HepG2 (cell line): ENCODE measurements at regions not wholly inside any gene's neighbourhood (a gene's known extent, or its start where the extent isn't known, plus 50 kb on each side); places are given as distances from the start of the nearest gene placed in this dataset.

Source experiments
- ATAC-seq: fragments of 200-7000 bp; cut with Tn5 transposase; 3 replicates; pipeline ENCODE4 v1.9.1; 2020; ENCODE audit warnings: mild to moderate bottlenecking, moderate library complexity
- BruUV-seq: library from RNA; stranded (reverse); fragments of 400-500 nt; replicated peaks from 2 replicates; lab custom pipeline; 2021; lab: Mats Ljungman, UMichigan
- CTCF ChIA-PET: fragments of 300-600 bp; formaldehyde crosslinking; extraction: SDS; loops from one replicate; lab custom pipeline; 2021; ENCODE audit warnings: low total read pairs, inconsistent platforms, low intra/inter-chr PET ratio; lab: Yijun Ruan, JAX
- POLR2A ChIA-PET: fragments of 350-600 bp; sonication (Branson Sonifier 250); formaldehyde crosslinking; loops from one replicate; lab custom pipeline; 2020; ENCODE audit warnings: antibody characterized with exemption, inconsistent platforms; lab: Yijun Ruan, JAX
- DNase-seq: peaks from one replicate; pipeline ENCODE4 v3.0.0-alpha.2; 2015; ENCODE audit warnings: low spot score
- FAIRE-seq: peaks from 3 replicates; lab custom pipeline; 2011; peaks lifted over from hg19 to GRCh38; lab: Jason Lieb, UNC
- H2AFZ ChIP-seq: one replicate; pipeline ENCODE4 v1.6.1; 2011; ENCODE audit warnings: low read length, inconsistent platforms
- H3K27ac ChIP-seq: fragments of 300-600 bp; 3 replicates; pipeline ENCODE4 v1.8.0; 2011; ENCODE audit warnings: mixed run types, mild to moderate bottlenecking, mixed read lengths, low read length, inconsistent platforms; ENCODE audit not compliant: insufficient read depth; ENCODE audit errors: extremely low read length
- H3K27me3 ChIP-seq, 2 experiments: fragments of 200-600 bp in 1 of 2; 2 replicates in 1 of 2; 3 replicates in 1 of 2; pipeline versions ENCODE4 v1.6.0 to v1.8.0; 2011; ENCODE audit warnings: low read length in 2 of 2, mild to moderate bottlenecking in 2 of 2, moderate library complexity in 2 of 2, inconsistent platforms in 1 of 2; ENCODE audit not compliant: insufficient read depth in 2 of 2, control insufficient read depth in 1 of 2
- H3K36me3 ChIP-seq, 2 experiments: fragments of 200-600 bp in 1 of 2; replicated peaks in 1 of 2; 2 replicates in 1 of 2; 3 replicates in 1 of 2; pipeline versions ENCODE4 v1.5.1 to v1.8.0; 2011; ENCODE audit warnings: low read length in 2 of 2, inconsistent platforms in 1 of 2; ENCODE audit not compliant: insufficient read depth in 2 of 2, control insufficient read depth in 1 of 2
- H3K4me1 ChIP-seq: 2 replicates; pipeline ENCODE4 v1.5.1; 2012; ENCODE audit warnings: low read length, inconsistent platforms; ENCODE audit not compliant: insufficient read depth
- H3K4me2 ChIP-seq: 2 replicates; pipeline ENCODE4 v1.6.0; 2011; ENCODE audit warnings: low read depth, low read length, inconsistent platforms
- H3K4me3 ChIP-seq, 3 experiments: fragments of 200-600 bp in 1 of 3; sonication (generic), shearing (Covaris generic) in 1 of 3; replicated peaks in 1 of 3; 2 replicates each; pipeline ENCODE4 v1.5.1; 2011 to 2016; ENCODE audit warnings: low read length in 3 of 3, inconsistent platforms in 2 of 3, low read depth in 2 of 3, mild to moderate bottlenecking in 2 of 3, control low read depth in 1 of 3, mixed read lengths in 1 of 3; ENCODE audit not compliant: insufficient read depth in 1 of 3
- H3K79me2 ChIP-seq: one replicate; pipeline ENCODE4 v1.6.1; 2011; ENCODE audit warnings: low read length, inconsistent platforms; ENCODE audit not compliant: insufficient read depth
- H3K9ac ChIP-seq: 2 replicates; pipeline ENCODE4 v1.6.0; 2011; ENCODE audit warnings: mild to moderate bottlenecking, low read depth, low read length, inconsistent platforms; ENCODE audit not compliant: insufficient read depth
- H3K9me3 ChIP-seq: 2 replicates; pipeline ENCODE4 v1.5.1; 2012; ENCODE audit warnings: mild to moderate bottlenecking, low read length
- H4K20me1 ChIP-seq: 2 replicates; pipeline ENCODE4 v1.6.0; 2011; ENCODE audit warnings: inconsistent platforms, mild to moderate bottlenecking, low read length, moderate library complexity; ENCODE audit not compliant: insufficient read depth
- BRD4 ChIP-seq: sonication (generic); formaldehyde crosslinking; IDR thresholded peaks from 2 replicates; pipeline ENCODE4 v1.4.0; 2020; ENCODE audit warnings: missing genetic modification reagents
- CBX5 ChIP-seq: sonication (generic); formaldehyde crosslinking; IDR thresholded peaks from 2 replicates; pipeline ENCODE4 v1.4.0; 2020; ENCODE audit warnings: missing genetic modification reagents, borderline replicate concordance
- HDAC1 ChIP-seq: sonication (generic); formaldehyde crosslinking; IDR thresholded peaks from 2 replicates; pipeline ENCODE4 v1.5.1; 2020; ENCODE audit warnings: mild to moderate bottlenecking, missing genetic modification reagents
- MED13 ChIP-seq: sonication (generic); formaldehyde crosslinking; IDR thresholded peaks from 2 replicates; pipeline ENCODE4 v1.5.0; 2020; ENCODE audit warnings: missing genetic modification reagents
- RFXANK ChIP-seq: IDR thresholded peaks from 2 replicates; pipeline ENCODE4 v1.6.1; 2016
- TAF15 ChIP-seq: fragments of 200-400 bp; formaldehyde crosslinking; IDR thresholded peaks from one replicate; pipeline ENCODE4 v1.6.1; 2018; ENCODE audit warnings: mild to moderate bottlenecking, low read depth, low read length; ENCODE audit not compliant: poor library complexity, severe bottlenecking
- YEATS2 ChIP-seq: sonication (generic); formaldehyde crosslinking; IDR thresholded peaks from 2 replicates; pipeline ENCODE4 v1.4.0; 2020; ENCODE audit warnings: missing genetic modification reagents, borderline replicate concordance
- ZNF121 ChIP-seq: sonication (generic); formaldehyde crosslinking; IDR thresholded peaks from 2 replicates; pipeline ENCODE4 v1.5.0; 2020; ENCODE audit warnings: mild to moderate bottlenecking, missing genetic modification reagents
- ZNF230 ChIP-seq: sonication (generic); formaldehyde crosslinking; IDR thresholded peaks from 2 replicates; pipeline ENCODE4 v1.4.0; 2020; ENCODE audit warnings: mild to moderate bottlenecking, missing genetic modification reagents
- ZNF34 ChIP-seq: sonication (generic); formaldehyde crosslinking; IDR thresholded peaks from 2 replicates; pipeline ENCODE4 v1.4.0; 2020; ENCODE audit warnings: mild to moderate bottlenecking, missing genetic modification reagents, borderline replicate concordance
- ZNF468 ChIP-seq: sonication (generic); formaldehyde crosslinking; IDR thresholded peaks from 2 replicates; pipeline ENCODE4 v1.8.0; 2022; ENCODE audit warnings: mild to moderate bottlenecking, moderate library complexity, missing genetic modification reagents
- WGBS: methylation state at CpG from one replicate; pipeline ENCODE4 v1.1.6; 2017; ENCODE audit warnings: low lambda C conversion rate; 5-methylcytosine and 5-hydroxymethylcytosine counted together
- in situ Hi-C: cut with HindIII; loops from 2 replicates; pipeline ENCODE4 v1.10.0; 2017; ENCODE audit warnings: low pct_unique_long_range_greater_than_20kb; ENCODE audit not compliant: extremely low pct_ligation_motif_present
- intact Hi-C: fragments of 100-400 bp; cut with micrococcal nuclease; formaldehyde crosslinking; loops from one replicate; pipeline ENCODE4 v1.10.0; 2022; ENCODE audit not compliant: unreplicated experiment
- TF ChIP-seq, protein P1 (sequence below): sonication (generic); formaldehyde crosslinking; IDR thresholded peaks from 2 replicates; pipeline ENCODE4 v1.5.1; 2020; ENCODE audit warnings: missing genetic modification reagents, mild to moderate bottlenecking, borderline replicate concordance
- TF ChIP-seq, protein P2 (sequence below): sonication (generic); formaldehyde crosslinking; IDR thresholded peaks from 2 replicates; pipeline ENCODE4 v1.9.0; 2022; ENCODE audit warnings: low read depth, missing genetic modification reagents

DNA sequence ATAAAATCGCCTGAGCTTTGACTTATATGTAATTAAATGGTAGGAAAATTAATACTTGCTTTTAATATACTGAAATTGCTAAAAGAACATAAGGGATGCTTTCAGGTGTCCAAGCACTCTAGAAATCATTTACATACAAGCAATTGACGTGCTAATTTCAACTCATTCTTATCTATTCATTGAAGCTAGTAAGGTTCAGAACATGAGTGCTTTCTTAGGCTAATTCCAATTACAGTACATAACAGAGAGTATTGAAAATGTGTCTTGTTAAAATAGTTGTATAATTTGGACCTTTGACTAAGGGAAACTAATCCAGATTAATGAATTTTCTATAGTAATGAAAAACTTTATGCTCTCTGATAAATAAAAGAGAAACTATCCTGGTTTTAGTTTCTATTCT is 1016.4 kb upstream of the TYRP1 start:
- Histone ChIP-seq H3K27me3 (no peaks in the 10 kb centered on the region), H3K4me1 (no peaks in the 10 kb centered on the region), H3K9me3 (peaks cover 72% of the 10 kb centered on the region), H2AFZ (no peak overlapping the region), H3K36me3 (no peaks in the 10 kb centered on the region), H3K27ac (no peak overlapping the region), H3K4me3 (no peak overlapping the region), H3K9ac (no peak overlapping the region), H4K20me1 (no peaks in the 10 kb centered on the region), H3K4me2 (no peak overlapping the region), H3K79me2 (no peaks in the 10 kb centered on the region)
- FAIRE-seq (no peak), DNase-seq (no peak), ATAC-seq (no peak)
- no TSS peak for BruUV-seq
- POLR2A ChIA-PET, result no interaction called here
- TF ChIP-seq RFXANK (no peak), TAF15 (no peak), MED13 (CRISPR knock-in tag) (no peak), ZNF34 (CRISPR knock-in tag) (no peak), ZNF468 (CRISPR knock-in tag) (no peak), HDAC1 (no peak), ZNF121 (no peak), BRD4 (CRISPR knock-in tag) (no peak), CBX5 (CRISPR knock-in tag) (no peak), ZNF230 (CRISPR knock-in tag) (no peak), YEATS2 (CRISPR knock-in tag) (no peak)
- TF ChIP-seq, protein P1, sequence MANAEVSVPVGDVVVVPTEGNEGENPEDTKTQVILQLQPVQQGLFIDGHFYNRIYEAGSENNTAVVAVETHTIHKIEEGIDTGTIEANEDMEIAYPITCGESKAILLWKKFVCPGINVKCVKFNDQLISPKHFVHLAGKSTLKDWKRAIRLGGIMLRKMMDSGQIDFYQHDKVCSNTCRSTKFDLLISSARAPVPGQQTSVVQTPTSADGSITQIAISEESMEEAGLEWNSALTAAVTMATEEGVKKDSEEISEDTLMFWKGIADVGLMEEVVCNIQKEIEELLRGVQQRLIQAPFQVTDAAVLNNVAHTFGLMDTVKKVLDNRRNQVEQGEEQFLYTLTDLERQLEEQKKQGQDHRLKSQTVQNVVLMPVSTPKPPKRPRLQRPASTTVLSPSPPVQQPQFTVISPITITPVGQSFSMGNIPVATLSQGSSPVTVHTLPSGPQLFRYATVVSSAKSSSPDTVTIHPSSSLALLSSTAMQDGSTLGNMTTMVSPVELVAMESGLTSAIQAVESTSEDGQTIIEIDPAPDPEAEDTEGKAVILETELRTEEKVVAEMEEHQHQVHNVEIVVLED (CRISPR knock-in tag), result no peak
- TF ChIP-seq, protein P2, sequence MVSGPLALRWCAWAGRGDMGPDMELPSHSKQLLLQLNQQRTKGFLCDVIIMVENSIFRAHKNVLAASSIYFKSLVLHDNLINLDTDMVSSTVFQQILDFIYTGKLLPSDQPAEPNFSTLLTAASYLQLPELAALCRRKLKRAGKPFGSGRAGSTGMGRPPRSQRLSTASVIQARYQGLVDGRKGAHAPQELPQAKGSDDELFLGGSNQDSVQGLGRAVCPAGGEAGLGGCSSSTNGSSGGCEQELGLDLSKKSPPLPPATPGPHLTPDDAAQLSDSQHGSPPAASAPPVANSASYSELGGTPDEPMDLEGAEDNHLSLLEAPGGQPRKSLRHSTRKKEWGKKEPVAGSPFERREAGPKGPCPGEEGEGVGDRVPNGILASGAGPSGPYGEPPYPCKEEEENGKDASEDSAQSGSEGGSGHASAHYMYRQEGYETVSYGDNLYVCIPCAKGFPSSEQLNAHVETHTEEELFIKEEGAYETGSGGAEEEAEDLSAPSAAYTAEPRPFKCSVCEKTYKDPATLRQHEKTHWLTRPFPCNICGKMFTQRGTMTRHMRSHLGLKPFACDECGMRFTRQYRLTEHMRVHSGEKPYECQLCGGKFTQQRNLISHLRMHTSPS (CRISPR knock-in tag), result no peak
- intact Hi-C loops, result no loop called here
- 0% methylated on average over 2 of the region's 2 CpGs for WGBS
- CTCF ChIA-PET, result no interaction called here
- in situ Hi-C loops, result no loop called here
